ENCODE measurements at regions not wholly inside any gene's neighbourhood (a gene's known extent, or its start where the extent isn't known, plus 50 kb on each side); places are given as distances from the start of the nearest gene placed in this dataset.

- Histone ChIP-seq H3K79me2 (ENCODE audit: control insufficient read depth, insufficient read depth, low read length) (no peaks in the 10 kb centered on the region), H3K9ac (ENCODE audit: insufficient read depth in 1 of 2, low read depth in 2 of 2, low read length in 2 of 2) (no peak overlapping the region), H3K4me2 (ENCODE audit: insufficient read depth, low read length) (no peak overlapping the region), H3K36me3 (ENCODE audit: control insufficient read depth, insufficient read depth, low read length) (no peaks in the 10 kb centered on the region), H3K9me1 (ENCODE audit: control insufficient read depth, insufficient read depth, low read length) (no peaks in the 10 kb centered on the region), H2AFZ (ENCODE audit: low read depth, low read length) (no peak overlapping the region), H3K4me3 (no peak overlapping the region), H3K27ac (ENCODE audit: extremely low read depth, low read depth, low read length) (no peak overlapping the region), H3K4me1 (replicated peaks in 1 of 2; ENCODE audit: control insufficient read depth in 2 of 2, insufficient read depth in 2 of 2, low read length in 2 of 2) (no peaks in the 10 kb centered on the region), H3K27me3 (ENCODE audit: control insufficient read depth in 2 of 2, insufficient read depth in 2 of 2, low read length in 2 of 2) (no peaks in the 10 kb centered on the region), H3K9me3 (replicated peaks; ENCODE audit: control insufficient read depth, insufficient read depth, low read depth, low read length) (no peaks in the 10 kb centered on the region), H4K20me1 (replicated peaks; ENCODE audit: control insufficient read depth, insufficient read depth, low read length) (no peaks in the 10 kb centered on the region)
- no TSS peak for BruUV-seq (replicated peaks)
- in situ Hi-C loops (cut with MboI) (no loop called here), intact Hi-C loops (cut with micrococcal nuclease) (no loop called here)
- 0% methylated on average over 3 of the region's 3 CpGs for WGBS (ENCODE audit: insufficient coverage, low coverage, missing lambda C conversion rate)
- TF ChIP-seq TAF9B (IDR thresholded peaks at IDR 0.05; ENCODE audit: partially characterized antibody) (no peak), MXI1 (IDR thresholded peaks at IDR 0.05; ENCODE audit: low read depth, low read length) (no peak), ZNF140 (CRISPR knock-in tag; IDR thresholded peaks at IDR 0.05) (no peak), ELK3 (CRISPR knock-in tag; IDR thresholded peaks at IDR 0.05) (no peak), GMEB1 (CRISPR knock-in tag; IDR thresholded peaks at IDR 0.05) (no peak), RBFOX2 (IDR thresholded peaks at IDR 0.05; ENCODE audit: low read depth, low read length) (no peak), ETV1 (tag; conservative IDR thresholded peaks at IDR 0.05; ENCODE audit: low read depth) (no peak), ZNF764 (CRISPR knock-in tag; IDR thresholded peaks at IDR 0.05; ENCODE audit: low read depth) (no peak)
- no peak for DNase-seq (ENCODE audit: extremely low read depth in 1 of 4, low spot score in 3 of 4)
- no peak for ATAC-seq
- ChIA-PET POLR2A (no interaction called here), CTCF (ENCODE audit: low intra/inter-chr PET ratio) (no interaction called here)
- FAIRE-seq = no peak
These were observed 450.1 kb upstream of the MANEA start for GRCh38 chr6:95127261-95127660.
